OCI-LY1 (cell line): ENCODE measurements at regions not wholly inside any gene's neighbourhood (a gene's known extent, or its start where the extent isn't known, plus 50 kb on each side); places are given as distances from the start of the nearest gene placed in this dataset.

ENCODE experiments used
- EZH2 ChIP-seq: fragments of 200-600 bp; sonication (generic), shearing (Covaris generic); IDR thresholded peaks from 2 replicates; pipeline ENCODE4 v1.8.0; 2017; ENCODE audit warnings: borderline replicate concordance, mixed run types, mild to moderate bottlenecking, antibody characterized with exemption, low read length, moderate library complexity, mixed read lengths
- TF ChIP-seq, protein P1 (sequence below): fragments of 200-600 bp; sonication (generic), shearing (Covaris generic); IDR thresholded peaks from 2 replicates; pipeline ENCODE4 v1.5.1; 2017; ENCODE audit warnings: mild to moderate bottlenecking, antibody characterized with exemption, low read length, moderate library complexity, mixed read lengths

DNA sequence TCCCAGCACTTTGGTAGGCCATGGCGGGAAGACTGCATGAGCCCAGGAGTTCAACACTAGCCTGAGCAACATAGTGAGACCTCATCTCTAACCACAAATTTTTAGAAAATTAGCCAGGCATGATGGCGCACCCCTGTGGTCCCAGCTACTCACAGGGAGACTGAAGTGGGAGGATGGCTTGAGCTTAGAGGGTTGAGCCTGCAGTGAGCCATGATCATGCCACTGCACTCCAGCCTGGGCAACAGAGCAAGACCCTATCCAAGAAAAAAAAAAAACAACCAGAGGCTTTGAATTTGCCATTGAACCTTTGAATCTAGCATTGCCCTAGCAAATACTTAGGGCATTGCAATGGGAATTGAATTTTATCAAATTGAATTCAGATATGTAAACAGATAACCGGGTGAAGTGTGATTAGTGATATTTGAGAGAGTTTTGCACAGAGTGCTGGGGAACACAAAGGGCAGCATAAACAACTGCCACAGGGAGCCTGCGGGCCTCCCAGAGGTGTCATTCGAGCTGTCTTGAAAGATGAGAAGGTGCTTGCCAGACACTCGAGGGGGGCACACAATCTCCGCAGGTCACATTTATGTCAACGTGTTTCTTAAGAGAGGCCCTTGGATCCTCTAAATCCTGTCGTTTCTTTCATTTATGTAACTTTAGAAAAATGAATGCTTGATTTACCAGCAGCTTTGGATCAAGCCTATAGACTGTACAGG, 200.3 kb downstream of the AASDH start:
- TF ChIP-seq, protein P1, sequence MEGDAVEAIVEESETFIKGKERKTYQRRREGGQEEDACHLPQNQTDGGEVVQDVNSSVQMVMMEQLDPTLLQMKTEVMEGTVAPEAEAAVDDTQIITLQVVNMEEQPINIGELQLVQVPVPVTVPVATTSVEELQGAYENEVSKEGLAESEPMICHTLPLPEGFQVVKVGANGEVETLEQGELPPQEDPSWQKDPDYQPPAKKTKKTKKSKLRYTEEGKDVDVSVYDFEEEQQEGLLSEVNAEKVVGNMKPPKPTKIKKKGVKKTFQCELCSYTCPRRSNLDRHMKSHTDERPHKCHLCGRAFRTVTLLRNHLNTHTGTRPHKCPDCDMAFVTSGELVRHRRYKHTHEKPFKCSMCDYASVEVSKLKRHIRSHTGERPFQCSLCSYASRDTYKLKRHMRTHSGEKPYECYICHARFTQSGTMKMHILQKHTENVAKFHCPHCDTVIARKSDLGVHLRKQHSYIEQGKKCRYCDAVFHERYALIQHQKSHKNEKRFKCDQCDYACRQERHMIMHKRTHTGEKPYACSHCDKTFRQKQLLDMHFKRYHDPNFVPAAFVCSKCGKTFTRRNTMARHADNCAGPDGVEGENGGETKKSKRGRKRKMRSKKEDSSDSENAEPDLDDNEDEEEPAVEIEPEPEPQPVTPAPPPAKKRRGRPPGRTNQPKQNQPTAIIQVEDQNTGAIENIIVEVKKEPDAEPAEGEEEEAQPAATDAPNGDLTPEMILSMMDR: no peak
- no peak for TF ChIP-seq EZH2
